HG03175 (cell line): ENCODE measurements at regions not wholly inside any gene's neighbourhood (a gene's known extent, or its start where the extent isn't known, plus 50 kb on each side); places are given as distances from the start of the nearest gene placed in this dataset.
A peak's percentile ranks its signal among the peaks of the same experiment; 100 is the strongest.

Experiments used
- ATAC-seq: cut with Tn5 transposase; IDR thresholded peaks from one replicate; pipeline ENCODE4 v1.9.1; 2021; ENCODE audit warnings: mild to moderate bottlenecking, moderate library complexity; ENCODE audit not compliant: unreplicated experiment

DNA sequence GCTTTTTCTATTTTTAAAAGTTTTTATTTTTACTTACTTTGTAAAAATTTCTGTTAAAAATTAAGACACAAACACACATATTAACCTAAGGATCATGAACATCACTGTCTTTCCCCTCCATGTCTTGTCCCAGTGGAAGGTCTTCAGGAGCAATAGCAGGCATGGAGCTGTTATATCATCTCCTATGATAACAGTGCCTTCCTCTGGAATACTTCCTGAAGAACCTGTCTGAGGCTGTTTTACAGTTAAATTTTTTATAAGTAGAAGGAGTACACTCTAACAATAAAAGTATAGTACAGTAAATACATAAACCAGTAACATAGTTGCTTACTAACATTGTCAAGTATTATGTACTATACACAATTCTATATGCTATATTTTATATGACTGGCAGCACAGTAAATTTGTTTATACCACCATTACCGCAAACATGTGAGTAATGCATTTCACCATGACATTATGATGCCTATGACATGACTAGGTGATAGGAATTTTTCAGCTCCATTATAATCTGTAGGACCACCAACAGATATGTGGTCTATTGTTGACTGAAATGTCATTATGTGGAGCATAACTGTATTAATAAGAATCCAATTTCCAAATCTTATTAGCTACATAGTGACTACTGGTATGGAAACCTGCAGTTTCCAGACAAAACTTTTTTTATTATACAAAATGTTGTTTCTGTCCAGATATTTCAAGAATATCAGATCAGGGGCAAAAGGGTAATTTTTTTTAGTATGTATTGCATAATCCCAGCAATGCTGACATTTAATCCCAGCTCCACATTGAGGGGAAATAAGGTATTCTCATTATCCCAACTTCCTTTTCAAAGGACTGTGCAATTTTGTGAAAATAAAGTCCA is 337.2 kb upstream of the SLC39A10 start:
- no peak for ATAC-seq

DNA sequence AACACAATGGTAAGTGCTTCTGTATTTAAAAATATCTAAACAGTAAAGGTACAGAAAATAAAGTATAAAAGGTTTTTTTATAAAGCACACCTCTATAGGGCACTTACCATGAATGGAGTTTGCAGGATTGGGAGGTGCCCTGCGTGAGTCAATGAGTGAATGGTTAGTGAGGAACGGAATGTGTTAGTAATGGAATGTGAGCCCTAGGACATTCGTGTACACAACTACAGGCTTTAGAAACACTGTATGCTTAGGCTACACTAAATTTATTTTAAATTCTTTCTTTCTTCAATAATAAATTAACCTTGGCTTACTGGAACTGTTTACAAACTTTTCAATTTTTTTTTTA is 337.9 kb upstream of the SLC39A10 start:
- ATAC-seq: no peak

DNA sequence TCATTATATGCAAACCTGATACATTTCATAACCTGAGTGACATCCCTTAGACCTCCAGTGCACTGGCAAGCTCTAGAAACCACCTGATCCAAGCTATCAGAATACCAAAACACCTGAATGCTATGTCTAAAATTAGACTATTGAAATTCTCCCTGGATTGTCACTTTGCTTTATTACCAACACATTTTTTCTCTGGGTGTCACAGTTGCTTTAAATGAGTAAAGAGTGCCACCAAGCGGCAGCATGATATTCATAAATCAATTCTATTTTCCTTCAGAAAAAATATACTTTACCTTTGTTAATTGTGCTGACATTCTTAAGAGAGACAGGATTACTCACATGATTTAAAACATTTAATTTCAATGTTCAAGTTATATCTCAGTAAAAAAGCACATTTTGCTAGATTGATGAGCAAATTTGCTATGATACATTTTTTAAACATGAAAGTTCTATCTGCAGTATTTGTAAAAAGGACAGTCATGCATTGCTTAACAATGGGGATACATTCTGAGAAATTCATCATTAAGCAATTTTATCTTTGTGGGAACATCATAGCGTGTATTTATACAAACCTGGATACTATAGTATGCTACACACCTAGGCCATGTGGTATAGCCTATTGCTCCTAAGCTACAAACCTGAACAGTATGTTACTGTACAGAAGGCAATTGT is 338.4 kb upstream of the SLC39A10 start:
- peak; percentile 34 for ATAC-seq

DNA sequence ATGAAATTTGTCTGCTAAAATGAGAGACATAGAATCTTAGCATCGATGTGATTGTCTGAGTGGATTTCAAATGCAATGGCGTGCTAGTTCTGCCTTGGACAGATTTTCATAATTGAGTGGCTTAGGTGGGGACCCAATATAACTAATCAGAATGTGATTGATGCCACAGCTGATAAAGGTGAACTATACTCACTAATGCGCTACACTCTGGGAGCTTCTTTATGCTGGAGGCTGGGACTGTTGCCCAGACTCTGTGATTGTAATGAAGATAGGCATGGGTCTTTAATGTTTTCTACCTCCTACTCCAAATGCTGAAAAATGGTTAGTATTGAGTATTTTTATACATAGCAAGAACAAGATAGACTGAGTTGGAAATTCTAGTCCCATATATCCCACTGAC is 339.5 kb upstream of the SLC39A10 start:
- no peak for ATAC-seq

DNA sequence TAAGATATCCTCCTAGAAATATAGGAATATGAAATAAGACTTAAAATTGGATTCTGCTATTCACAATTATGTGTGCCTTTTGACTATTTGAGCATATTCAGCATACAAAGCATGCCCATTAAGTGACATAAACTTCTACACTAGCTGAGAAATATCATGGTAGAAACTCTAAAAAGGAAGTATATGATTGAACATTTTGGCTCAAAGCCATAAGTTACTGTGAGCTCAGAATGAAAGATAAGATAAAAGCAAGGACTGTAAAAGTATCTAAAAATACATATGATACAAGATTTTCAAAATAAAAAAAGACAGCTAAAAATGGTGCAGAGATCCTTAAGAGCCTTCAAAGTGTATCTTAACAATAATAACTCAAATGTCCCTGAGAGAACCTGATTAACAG is 340.5 kb upstream of the SLC39A10 start:
- ATAC-seq: no peak

DNA sequence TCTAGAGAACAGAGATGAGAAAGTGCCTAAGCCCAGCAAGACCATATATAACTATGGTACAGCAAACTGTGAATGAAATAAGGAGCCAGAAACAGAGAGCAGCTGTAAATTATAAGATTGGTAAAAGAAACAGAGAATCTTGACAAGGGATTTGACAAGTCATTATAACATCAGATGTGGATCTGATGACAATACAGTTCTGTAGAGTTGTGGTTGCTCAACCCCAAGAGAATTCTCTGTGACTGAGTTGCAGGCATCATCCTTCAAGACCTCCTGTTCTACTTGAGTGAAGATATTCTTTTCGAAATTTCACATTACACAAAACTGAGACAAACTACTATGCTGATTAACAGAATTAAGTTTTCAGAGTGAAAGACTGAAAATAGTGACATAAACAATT is 343.1 kb upstream of the SLC39A10 start:
- peak; percentile 56 for ATAC-seq

- ATAC-seq: no peak
Observed at GRCh38 chr2:195312662-195313061, 344.4 kb upstream of the SLC39A10 start.

- ATAC-seq: no peak
Observed at GRCh38 chr2:195308163-195308562, 348.9 kb upstream of the SLC39A10 start.

- no peak for ATAC-seq
Observed at GRCh38 chr2:195307751-195308150, 349.3 kb upstream of the SLC39A10 start.

DNA sequence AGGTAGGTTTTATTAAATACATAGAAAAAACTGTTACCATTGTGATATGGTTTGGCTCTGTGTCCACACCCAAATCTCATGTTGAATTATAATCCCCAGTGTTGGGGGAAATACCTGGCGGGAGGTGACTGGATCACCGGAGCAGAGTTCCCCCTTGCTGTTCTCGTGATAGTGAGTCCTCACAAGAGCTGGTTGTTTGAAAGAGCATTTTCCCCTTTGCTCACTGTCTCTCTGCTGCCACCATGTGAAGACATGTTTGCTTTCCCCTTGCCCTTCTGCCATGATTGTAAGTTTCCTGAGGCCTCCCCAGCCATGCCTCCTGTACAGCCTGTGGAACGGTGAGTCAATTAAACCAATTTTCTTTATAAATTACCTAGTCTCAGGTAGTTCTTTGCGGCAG is 352.7 kb upstream of the SLC39A10 start:
- ATAC-seq: no peak

DNA sequence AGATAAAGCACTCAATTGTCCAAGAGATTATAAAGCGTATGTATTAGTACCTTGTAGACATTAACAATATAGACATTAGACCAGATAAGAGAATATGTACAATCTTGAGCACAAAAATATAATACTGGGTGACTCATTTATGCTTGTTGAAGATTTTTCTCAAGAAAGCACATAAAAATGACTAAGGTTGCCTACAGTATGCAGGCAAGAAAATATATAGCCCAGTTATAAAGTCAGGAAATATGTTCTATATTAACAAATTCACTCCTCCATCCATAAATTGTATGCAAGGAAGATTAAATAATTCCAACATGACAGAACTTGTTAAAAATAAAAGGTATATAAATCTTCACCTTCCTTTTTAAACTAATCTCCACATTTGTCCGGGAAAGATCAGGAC is 356.4 kb upstream of the SLC39A10 start:
- ATAC-seq: no peak

DNA sequence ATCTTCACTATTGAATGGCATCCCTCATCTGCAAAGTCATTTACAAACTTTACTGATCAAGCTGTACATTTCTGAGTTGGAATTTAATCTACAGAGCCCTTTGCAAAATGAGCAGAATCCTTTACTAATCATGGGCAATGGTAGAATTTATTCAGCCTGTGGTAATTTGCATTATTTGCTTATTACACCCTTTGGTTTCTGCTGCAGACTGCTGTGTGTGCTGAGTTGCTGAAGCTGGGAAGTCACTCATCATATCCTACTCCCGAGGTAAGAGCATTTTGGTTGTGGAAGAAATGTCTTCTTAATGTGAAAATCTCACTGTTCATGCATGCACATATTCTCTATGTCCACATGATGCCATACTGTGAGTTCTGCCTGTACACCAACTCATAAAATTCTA is 357.4 kb upstream of the SLC39A10 start:
- ATAC-seq: no peak

DNA sequence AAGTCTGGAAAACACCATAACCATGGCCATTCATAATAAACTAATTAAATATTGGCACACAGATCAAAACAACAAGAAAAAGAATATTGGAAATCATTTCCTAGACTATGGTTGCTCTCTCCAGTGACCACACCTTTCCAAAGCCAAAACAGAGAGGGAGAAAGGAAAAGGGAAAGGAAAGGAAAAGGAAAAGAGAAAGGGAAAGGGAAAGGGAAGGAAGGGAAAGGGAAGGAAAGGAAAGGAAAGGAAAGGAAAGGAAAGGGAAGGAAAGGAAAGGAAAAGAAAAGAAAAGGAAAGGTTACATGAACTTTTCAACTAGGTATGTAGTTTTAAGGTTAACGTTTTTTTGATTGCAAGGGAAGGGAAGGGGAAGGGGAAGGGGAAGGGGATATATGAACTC is 360.5 kb upstream of the SLC39A10 start:
- no peak for ATAC-seq

DNA sequence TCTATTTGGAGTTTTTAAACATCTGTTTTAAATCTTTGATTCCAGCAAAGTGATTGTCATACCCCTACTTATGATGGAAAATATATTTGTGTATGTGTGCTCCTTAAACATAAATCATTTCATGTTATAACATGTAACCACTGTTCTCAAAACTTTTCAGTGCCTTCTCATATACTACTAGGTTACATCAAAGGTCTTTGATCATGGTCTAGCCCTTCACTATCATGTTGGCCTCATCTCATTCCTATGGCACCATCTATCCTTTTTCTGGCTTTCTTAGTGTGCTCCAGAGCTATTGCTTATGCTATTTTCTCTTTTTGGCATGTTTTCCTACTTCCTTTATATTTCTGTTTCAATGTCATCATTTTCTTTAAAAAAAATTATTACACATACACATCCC is 367.9 kb upstream of the SLC39A10 start:
- ATAC-seq: no peak

- no peak for ATAC-seq
Observed at GRCh38 chr2:195279840-195280427, 377.1 kb upstream of the SLC39A10 start.

DNA sequence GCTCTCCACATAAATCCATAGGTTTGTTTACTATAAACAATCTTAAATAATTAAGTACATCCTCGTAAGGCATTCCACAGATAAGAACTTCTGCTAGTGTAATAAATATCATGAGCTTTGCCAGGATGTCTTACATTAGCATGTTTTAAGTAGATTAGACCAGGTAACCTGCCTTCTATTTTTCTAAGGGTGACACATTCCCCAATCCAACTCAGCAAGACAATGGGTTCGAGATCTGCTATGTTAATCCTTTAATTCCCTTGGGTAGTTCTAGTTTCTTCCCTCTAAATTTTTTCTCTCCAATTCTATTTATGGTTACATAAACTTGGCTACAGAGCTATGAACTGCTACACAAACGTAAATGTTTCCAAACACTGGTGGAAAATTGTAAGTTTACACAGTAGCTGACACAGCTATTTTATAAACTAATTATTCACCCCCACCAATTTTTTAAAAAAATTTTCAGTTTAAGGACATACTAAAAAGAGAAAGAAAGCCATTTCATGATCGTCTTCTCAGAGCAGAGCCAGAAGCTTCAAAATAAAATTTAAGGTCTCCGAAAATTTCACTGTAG is 386.5 kb upstream of the SLC39A10 start:
- no peak for ATAC-seq

GRCh38 chr2:195269220-195269619 is 387.8 kb upstream of the SLC39A10 start:
- no peak for ATAC-seq

GRCh38 chr2:195257979-195258378 is 399.0 kb upstream of the SLC39A10 start:
- no peak for ATAC-seq

DNA sequence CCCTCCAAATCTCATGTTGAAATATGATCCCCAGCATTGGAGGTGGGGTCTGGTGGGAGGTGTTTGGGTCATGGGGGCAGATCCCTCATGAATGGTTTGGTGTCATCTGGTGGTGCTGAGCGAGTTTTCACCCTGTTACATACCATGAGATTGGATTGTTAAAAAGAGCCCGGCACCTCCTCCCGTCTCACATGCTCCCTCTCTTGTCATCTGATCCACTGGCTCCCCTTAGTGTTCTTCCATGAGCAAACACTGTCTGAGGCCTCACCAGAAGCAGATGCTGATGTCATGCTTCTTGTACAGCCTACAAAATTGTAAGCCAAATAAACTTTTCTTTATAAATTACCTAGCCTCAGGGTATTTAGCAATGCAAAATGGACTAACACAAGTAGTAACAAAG is 405.0 kb upstream of the SLC39A10 start:
- ATAC-seq: no peak

GRCh38 chr2:195251214-195251613 is 405.8 kb upstream of the SLC39A10 start:
- no peak for ATAC-seq

DNA sequence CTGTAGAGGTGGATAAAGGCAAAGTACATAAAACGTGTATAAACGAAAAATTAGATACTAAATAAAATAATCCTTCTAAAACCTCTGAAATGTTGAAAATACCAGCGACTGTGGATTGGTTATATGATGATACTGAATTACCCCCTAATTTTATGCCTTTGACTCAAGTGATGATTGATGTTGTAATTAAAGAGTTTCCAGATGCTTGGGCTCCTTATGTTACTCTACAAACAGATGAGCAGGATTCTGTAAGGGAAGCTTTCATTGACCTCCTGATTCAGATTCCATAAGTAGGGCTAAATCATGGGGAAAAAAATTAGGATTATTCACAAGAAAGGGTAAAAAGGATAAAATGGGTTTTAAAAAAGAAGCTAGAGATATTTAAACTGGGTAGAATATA is 418.2 kb upstream of the SLC39A10 start:
- no peak for ATAC-seq

DNA sequence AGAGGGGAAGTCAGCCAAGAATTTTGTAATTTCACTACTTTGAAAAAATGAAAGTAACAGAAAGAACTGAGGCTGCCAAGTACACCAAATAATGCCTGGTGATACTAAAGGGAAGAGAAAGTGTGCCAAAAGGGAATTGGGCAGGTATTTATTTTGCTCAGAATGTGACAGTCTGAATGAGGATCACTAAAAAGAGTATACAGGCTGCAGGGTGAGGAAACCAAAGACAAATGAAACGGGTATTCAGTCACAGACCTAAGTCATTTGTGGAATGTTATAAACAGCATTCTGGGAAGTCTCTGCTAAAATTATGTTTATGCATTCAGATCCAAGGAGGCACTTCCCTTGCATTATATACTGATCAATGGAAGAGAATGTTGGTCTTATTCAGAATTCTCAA is 418.6 kb upstream of the SLC39A10 start:
- ATAC-seq: no peak
